SJCRH30 (cell line): ENCODE measurements at regions not wholly inside any gene's neighbourhood (a gene's known extent, or its start where the extent isn't known, plus 50 kb on each side); places are given as distances from the start of the nearest gene placed in this dataset.
A peak's percentile ranks its signal among the peaks of the same experiment; 100 is the strongest.

Source experiments
- DNase-seq, 2 experiments: peaks; one replicate each; pipeline ENCODE4 v3.0.0-alpha.2; 2015 to 2020
- H3K27ac ChIP-seq: fragments of 250-450 bp; sonication (Bioruptor Pico); 2 replicates; pipeline ENCODE4 v1.5.1; 2020; ENCODE audit warnings: mild to moderate bottlenecking, moderate library complexity
- H3K27me3 ChIP-seq: fragments of 250-450 bp; sonication (Bioruptor Pico); 2 replicates; pipeline ENCODE4 v1.5.1; 2020; ENCODE audit warnings: mild to moderate bottlenecking, moderate library complexity
- H3K36me3 ChIP-seq: fragments of 250-450 bp; sonication (Bioruptor Pico); 2 replicates; pipeline ENCODE4 v1.5.1; 2020; ENCODE audit warnings: mild to moderate bottlenecking, moderate library complexity
- H3K4me1 ChIP-seq: fragments of 250-450 bp; sonication (Bioruptor Pico); 2 replicates; pipeline ENCODE4 v1.5.1; 2020; ENCODE audit warnings: mild to moderate bottlenecking, moderate library complexity
- H3K4me3 ChIP-seq: fragments of 250-450 bp; sonication (Bioruptor Pico); 2 replicates; pipeline ENCODE4 v1.5.1; 2020; ENCODE audit warnings: mild to moderate bottlenecking, moderate library complexity
- H3K9me3 ChIP-seq: fragments of 250-450 bp; sonication (Bioruptor Pico); replicated peaks from 2 replicates; pipeline ENCODE4 v1.5.1; 2020; ENCODE audit warnings: mild to moderate bottlenecking, moderate library complexity

GRCh38 chr2:236977063-236977851 lies 108.4 kb upstream of the COPS8 start:
- Histone ChIP-seq H3K9me3 (no peaks in the 10 kb centered on the region), H3K4me1 (peaks cover 34% of the 10 kb centered on the region), H3K4me3 (no peak overlapping the region), H3K36me3 (no peaks in the 10 kb centered on the region), H3K27ac (peak overlapping the region; percentile 4; the same call in 1 of the 2 replicates), H3K27me3 (no peaks in the 10 kb centered on the region)
- peak; percentile 79 to 89 for DNase-seq

- H3K4me3 ChIP-seq, result no peak overlapping the region
- peaks cover 30% of the 10 kb centered on the region for H3K4me1 ChIP-seq
- no peak for DNase-seq
- no peak overlapping the region; the same call in 1 of the 2 replicates for H3K27ac ChIP-seq
- H3K9me3 ChIP-seq, result no peaks in the 10 kb centered on the region
- no peaks in the 10 kb centered on the region for H3K36me3 ChIP-seq
- H3K27me3 ChIP-seq, result no peaks in the 10 kb centered on the region
Observed at GRCh38 chr2:236977852-236978398, 107.8 kb upstream of the COPS8 start.

DNA sequence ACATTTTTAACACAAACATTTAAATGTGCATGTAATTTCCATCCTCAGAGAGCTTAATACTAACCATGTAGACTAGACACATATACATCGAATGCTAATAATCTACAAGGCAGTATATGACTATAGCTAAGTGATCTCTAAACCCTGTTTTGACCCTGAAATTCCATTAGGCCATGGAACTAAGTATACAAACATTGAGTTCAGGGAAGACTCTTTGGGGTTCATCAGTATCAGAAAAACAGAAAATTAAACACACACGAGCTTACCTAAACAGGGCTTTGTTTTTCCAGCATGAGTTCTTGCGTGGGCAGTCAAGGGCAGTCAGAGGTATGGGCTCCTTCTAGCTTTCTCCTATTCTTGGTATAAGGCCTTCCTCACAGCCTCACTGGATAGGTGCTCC lies 106.0 kb upstream of the COPS8 start:
- Histone ChIP-seq H3K27me3 (no peaks in the 10 kb centered on the region), H3K4me3 (no peak overlapping the region), H3K36me3 (no peaks in the 10 kb centered on the region), H3K4me1 (peaks cover 19% of the 10 kb centered on the region), H3K9me3 (0 out of 2 replicates have a peak, but pooled peaks cover 4% of the 10 kb centered on the region), H3K27ac (no peak overlapping the region)
- DNase-seq, result no peak

DNA sequence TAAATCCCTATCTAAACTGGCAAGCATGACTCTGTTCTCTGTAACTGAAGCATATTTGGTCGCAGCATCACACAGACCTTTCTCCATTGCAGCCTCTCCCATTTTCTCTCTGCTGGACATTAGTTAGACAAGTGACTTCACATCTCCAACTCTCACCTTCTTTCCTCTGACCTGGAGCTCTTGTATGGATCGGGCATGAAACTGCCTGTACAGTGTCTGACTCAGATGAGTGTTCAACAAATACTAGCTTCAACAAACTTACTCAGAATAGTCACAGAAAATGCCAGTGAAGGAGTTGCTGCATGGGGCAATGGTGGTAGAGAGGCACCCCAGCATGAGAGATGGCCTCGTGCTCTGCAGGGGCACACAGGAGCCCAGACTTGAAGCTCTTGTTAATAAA lies 104.7 kb upstream of the COPS8 start:
- DNase-seq, result no peak
- Histone ChIP-seq H3K4me3 (no peak overlapping the region), H3K4me1 (peaks cover 27% of the 10 kb centered on the region), H3K9me3 (0 out of 2 replicates have a peak, but pooled peaks cover 4% of the 10 kb centered on the region), H3K27me3 (no peaks in the 10 kb centered on the region), H3K27ac (no peak overlapping the region), H3K36me3 (no peaks in the 10 kb centered on the region)

DNA sequence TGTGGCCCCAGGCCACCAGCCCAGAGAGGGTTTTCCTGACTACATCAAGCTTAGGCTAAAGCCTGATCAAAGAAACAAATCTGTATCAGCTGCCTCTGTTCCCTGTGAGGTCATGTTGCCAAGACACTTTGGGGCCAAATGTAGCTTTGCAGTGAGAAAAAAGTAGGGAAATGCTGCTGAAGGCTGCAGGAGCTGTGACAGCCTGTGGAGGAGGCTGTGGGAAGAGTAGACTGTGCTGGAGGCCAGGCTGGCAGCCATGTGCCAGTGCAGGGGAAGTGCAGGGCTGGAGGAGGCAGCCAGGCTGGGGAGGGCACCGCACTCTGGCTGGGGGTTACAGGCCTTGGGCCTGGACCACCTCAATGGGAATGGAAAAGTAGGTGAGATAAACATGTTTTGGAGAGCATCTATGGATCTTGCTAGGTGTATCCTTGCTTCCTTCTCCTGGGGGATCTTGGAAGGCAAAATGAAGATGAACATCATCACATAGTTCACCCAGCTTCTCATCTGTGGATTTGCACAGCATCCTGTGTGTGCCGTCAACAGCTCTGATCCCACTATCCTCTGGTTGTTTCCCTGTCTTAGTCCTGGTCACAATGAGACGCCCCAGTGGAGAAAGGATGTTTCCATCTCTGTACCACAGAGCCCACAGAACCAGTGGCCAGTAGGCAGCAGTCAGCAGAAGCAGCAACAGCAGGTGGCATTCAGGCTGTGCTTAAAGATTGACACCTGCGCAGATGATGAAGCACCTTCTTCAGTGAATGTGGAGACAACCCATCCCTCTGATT lies 103.8 kb upstream of the COPS8 start:
- Histone ChIP-seq H3K27me3 (no peaks in the 10 kb centered on the region), H3K4me1 (peaks cover 22% of the 10 kb centered on the region), H3K36me3 (no peaks in the 10 kb centered on the region), H3K27ac (no peak overlapping the region), H3K4me3 (no peak overlapping the region), H3K9me3 (0 out of 2 replicates have a peak, but pooled peaks cover 4% of the 10 kb centered on the region)
- DNase-seq, result no peak

DNA sequence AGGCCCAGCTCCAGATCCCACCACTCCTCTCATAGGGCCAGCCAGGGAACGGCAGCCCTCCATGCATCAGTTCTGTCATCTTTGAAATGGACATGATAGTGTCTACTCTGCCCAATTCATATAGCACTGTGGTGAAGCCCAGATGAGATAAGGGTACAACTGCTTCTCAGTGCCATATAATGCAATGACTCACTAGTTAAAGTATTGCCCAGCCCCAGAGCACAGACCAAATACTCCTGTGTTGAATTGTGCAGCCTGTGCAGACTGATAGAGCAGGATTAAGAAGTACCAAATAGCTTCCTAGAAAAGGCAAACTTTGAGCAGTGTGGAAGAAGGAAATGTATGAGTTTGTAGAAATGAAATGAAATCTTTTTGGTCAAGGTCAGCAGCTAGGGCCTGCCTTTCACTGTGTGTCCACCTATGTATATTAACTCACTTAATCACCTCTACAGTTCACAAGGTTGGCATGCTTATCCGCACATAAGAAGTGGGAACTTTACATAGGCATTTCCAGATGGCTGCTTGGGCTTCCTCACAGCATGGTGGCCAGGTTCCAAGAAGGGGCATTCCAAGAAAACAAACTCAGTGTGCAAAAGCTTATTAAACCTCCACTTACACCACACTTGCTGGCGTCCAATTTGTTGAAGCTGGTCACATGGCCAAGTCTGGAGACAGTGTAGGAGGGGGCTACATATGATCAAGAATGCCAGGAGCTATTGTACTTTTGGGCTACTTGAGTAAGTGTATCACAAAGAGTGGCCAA lies 102.8 kb upstream of the COPS8 start:
- no peak overlapping the region for H3K4me3 ChIP-seq
- no peaks in the 10 kb centered on the region for H3K27me3 ChIP-seq
- 0 out of 2 replicates have a peak, but pooled peaks cover 4% of the 10 kb centered on the region for H3K9me3 ChIP-seq
- H3K27ac ChIP-seq, result no peak overlapping the region
- no peak for DNase-seq
- H3K4me1 ChIP-seq, result peaks cover 12% of the 10 kb centered on the region
- no peaks in the 10 kb centered on the region for H3K36me3 ChIP-seq

- Histone ChIP-seq H3K36me3 (no peaks in the 10 kb centered on the region), H3K4me1 (peaks cover 17% of the 10 kb centered on the region), H3K27me3 (no peaks in the 10 kb centered on the region), H3K9me3 (0 out of 2 replicates have a peak, but pooled peaks cover 4% of the 10 kb centered on the region), H3K27ac (no peak overlapping the region), H3K4me3 (no peak overlapping the region)
- DNase-seq, result no peak
Observed at GRCh38 chr2:236984046-236984445, 101.6 kb upstream of the COPS8 start.

- H3K9me3 ChIP-seq, result 0 out of 2 replicates have a peak, but pooled peaks cover 4% of the 10 kb centered on the region
- H3K4me1 ChIP-seq, result peaks cover 22% of the 10 kb centered on the region
- H3K27ac ChIP-seq, result peak overlapping the region; percentile 14; the same call in 1 of the 2 replicates
- no peaks in the 10 kb centered on the region for H3K27me3 ChIP-seq
- no peaks in the 10 kb centered on the region for H3K36me3 ChIP-seq
- DNase-seq, result peak; percentile 32 to 42
- no peak overlapping the region for H3K4me3 ChIP-seq
Observed at GRCh38 chr2:236985761-236986339, 99.8 kb upstream of the COPS8 start.

DNA sequence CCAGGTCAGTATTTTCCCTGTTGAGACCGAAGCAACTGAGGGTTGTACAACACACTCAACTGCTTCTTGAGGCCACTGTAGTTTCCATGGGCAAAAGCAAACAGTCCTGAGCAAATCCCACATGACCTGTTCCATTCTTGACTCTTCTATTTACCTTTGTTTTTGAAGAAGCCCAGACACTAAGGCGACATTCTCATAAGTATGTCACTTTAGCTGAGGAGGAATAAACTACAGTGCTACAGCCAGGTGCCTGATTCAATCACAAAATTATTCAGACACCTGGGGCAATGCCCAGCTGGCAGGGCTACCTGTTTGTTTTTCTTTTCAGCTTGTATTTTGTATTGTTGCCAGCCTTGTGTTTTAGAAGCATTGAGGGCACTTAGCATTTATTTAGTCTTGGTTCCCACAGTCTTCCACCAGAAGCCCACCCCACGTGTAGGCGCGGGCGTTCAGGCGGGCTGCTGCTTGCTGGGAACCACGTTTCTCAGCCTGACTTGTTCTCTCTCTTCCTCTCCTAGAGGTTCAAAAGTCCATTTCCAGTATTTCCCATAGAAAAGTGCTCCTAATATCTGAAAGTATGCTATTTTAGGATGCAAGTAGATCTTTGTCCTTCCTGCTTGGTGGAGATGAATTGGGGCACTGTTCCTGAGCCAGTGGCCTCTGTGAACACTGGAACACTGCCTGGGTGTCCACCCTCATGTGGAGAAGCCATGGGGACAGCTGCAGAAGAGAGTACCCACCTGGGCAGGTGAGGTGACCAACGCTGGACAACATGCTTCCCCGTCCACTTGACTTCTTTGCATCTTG lies 99.0 kb upstream of the COPS8 start:
- no peak for DNase-seq
- Histone ChIP-seq H3K27ac (no peak overlapping the region), H3K4me1 (peaks cover 22% of the 10 kb centered on the region), H3K36me3 (no peaks in the 10 kb centered on the region), H3K4me3 (no peak overlapping the region), H3K9me3 (0 out of 2 replicates have a peak, but pooled peaks cover 4% of the 10 kb centered on the region), H3K27me3 (no peaks in the 10 kb centered on the region)

DNA sequence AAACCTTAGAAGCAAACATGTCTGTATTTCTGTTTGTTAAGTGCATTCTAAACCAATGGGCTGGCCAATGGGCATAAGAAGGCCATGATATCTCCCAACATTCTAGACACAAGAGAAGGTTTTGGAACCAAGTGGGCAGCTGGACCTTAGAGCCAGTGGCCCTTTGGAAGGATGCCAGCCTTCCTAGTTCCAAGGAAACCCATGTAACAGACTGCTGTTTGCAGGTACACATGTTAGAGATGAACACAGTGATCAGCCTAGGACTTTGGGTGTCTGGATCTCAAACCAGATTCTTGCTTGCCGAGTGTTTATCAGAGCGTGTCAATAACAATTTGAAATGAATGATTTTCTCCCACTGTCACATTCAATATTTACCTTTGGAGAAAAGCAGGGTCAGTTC lies 97.5 kb upstream of the COPS8 start:
- DNase-seq, result no peak
- Histone ChIP-seq H3K27me3 (no peaks in the 10 kb centered on the region), H3K9me3 (0 out of 2 replicates have a peak, but pooled peaks cover 4% of the 10 kb centered on the region), H3K27ac (peak overlapping the region; percentile 9; the same call in 1 of the 2 replicates), H3K4me1 (peaks cover 22% of the 10 kb centered on the region), H3K36me3 (no peaks in the 10 kb centered on the region), H3K4me3 (no peak overlapping the region)

DNA sequence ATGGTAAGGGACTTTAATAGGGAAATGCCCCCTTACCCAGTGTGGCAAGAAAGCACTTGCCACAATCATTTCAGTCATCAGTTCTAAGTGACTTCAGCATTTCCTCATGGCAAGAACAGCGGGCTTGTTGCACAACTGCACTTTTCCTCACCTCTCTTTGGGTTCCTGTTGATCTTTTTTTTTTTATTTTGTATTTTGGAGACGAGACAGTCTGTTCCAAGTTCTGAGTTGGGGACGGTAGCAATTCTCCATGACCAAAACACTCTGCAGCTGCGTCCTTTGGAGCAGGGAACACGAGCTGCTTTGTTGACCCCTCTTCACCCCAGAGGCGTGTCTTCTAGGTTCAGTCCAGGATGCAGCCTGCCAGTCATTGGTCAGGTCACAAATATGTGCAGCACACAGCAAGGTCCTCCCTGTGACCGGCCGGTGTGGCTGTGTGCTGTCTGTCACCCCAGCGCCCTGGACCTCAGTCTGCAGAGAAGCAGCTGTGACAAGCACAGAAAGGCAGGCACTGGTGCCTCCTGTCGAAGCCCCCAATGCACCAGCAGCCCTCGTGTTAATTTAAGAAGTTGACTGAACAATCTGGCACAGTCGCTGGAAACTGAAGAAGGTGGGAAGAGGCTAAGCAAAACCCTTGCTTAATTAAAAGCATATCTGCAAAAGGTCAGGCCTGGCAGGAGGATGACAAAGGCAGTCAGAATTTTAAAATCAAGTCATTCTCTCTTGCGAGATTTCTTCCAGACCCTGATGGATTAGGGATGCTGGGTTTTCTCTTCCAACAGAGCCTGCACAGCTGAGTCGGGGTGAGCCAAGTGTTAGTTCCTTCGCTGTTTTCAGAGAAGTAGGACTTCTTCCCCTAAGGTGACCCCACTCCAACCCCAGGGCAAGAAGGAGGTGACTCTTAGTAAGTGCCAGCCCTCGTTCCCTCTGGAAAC lies 96.7 kb upstream of the COPS8 start:
- no peaks in the 10 kb centered on the region for H3K27me3 ChIP-seq
- H3K9me3 ChIP-seq, result 0 out of 2 replicates have a peak, but pooled peaks cover 1% of the 10 kb centered on the region
- peak; percentile 60 to 67 for DNase-seq
- H3K27ac ChIP-seq, result peak overlapping the region; percentile 9; the same call in 1 of the 2 replicates
- H3K4me3 ChIP-seq, result no peak overlapping the region
- peaks cover 22% of the 10 kb centered on the region for H3K4me1 ChIP-seq
- H3K36me3 ChIP-seq, result no peaks in the 10 kb centered on the region

DNA sequence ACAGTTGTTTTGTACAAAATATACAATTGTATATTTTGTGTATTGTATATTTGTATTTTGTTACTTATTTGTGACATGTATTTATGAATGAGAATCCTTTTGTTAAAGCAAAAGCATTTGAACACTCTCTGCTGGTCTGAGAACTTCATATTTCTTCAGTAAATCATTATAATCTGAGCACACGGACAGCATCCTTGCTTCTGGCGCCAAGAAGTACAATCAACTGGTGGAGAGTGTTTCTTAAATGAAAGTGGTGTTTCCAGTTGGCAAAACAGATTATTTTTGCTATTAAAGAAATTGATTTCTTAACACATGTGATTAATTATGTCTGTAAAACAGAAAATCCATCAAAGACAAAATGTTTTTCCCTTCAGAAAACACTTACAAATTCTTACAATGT lies 95.1 kb upstream of the COPS8 start:
- Histone ChIP-seq H3K27ac (no peak overlapping the region), H3K27me3 (no peaks in the 10 kb centered on the region), H3K36me3 (no peaks in the 10 kb centered on the region), H3K9me3 (no peaks in the 10 kb centered on the region), H3K4me1 (peaks cover 18% of the 10 kb centered on the region), H3K4me3 (no peak overlapping the region)
- DNase-seq, result no peak
